ENCODE measurements at regions not wholly inside any gene's neighbourhood (a gene's known extent, or its start where the extent isn't known, plus 50 kb on each side); places are given as distances from the start of the nearest gene placed in this dataset.

GRCh38 chr4:155450676-155451075, 73.9 kb upstream of the MAP9 start:
- no peak for TF ChIP-seq EZH2 (IDR thresholded peaks at IDR 0.05; ENCODE audit: insufficient read depth, poor library complexity, severe bottlenecking)
- TF ChIP-seq EZH2phosphoT487 (IDR thresholded peaks at IDR 0.05; ENCODE audit: insufficient read depth, low read depth) = no peak

Measured in GM23248 (cell line).